Activated naive CD8-positive, alpha-beta T cell treated with anti-CD3 and anti-CD28 coated beads for 36 hours (primary cell): ENCODE measurements at regions not wholly inside any gene's neighbourhood (a gene's known extent, or its start where the extent isn't known, plus 50 kb on each side); places are given as distances from the start of the nearest gene placed in this dataset.
"Not testable (repeated sequence)": the region's sequence is repeated elsewhere in the genome, so short reads cannot be mapped to it uniquely, and the experiment has no call there.

Source experiments
- DNase-seq: peaks from one replicate; pipeline ENCODE4 v3.0.0; 2021
- H3K27ac Mint-ChIP-seq: one replicate; pipeline ENCODE4 v1.8.0; 2022; ENCODE audit warnings: mild to moderate bottlenecking, moderate library complexity, mixed read lengths
- H3K27me3 Mint-ChIP-seq: one replicate; pipeline ENCODE4 v1.8.0; 2022; ENCODE audit warnings: mild to moderate bottlenecking, mixed read lengths
- H3K36me3 Mint-ChIP-seq: one replicate; pipeline ENCODE4 v1.8.0; 2021; ENCODE audit warnings: mild to moderate bottlenecking, mixed read lengths
- H3K4me1 Mint-ChIP-seq: one replicate; pipeline ENCODE4 v1.8.0; 2021; ENCODE audit warnings: mixed read lengths
- H3K4me3 Mint-ChIP-seq: one replicate; pipeline ENCODE4 v1.8.0; 2022; ENCODE audit warnings: mild to moderate bottlenecking, moderate library complexity, mixed read lengths
- H3K9me3 Mint-ChIP-seq: one replicate; pipeline ENCODE4 v1.8.0; 2022; ENCODE audit warnings: mixed read lengths

- Mint-ChIP-seq H3K36me3 (no peaks in the 10 kb centered on the region), H3K4me3 (no peak overlapping the region), H3K9me3 (peaks cover 15% of the 10 kb centered on the region), H3K27ac (no peak overlapping the region), H3K27me3 (no peaks in the 10 kb centered on the region), H3K4me1 (no peaks in the 10 kb centered on the region)
- DNase-seq, result no peak
Measured at GRCh38 chr4:117515921-117516320, 430.5 kb upstream of the TRAM1L1 start.

GRCh38 chr4:117527601-117528000 lies 442.2 kb upstream of the TRAM1L1 start:
- H3K27me3 Mint-ChIP-seq, result no peaks in the 10 kb centered on the region
- H3K4me3 Mint-ChIP-seq, result no peak overlapping the region
- no peak overlapping the region for H3K27ac Mint-ChIP-seq
- no peak for DNase-seq
- H3K9me3 Mint-ChIP-seq, result no peaks in the 10 kb centered on the region
- H3K4me1 Mint-ChIP-seq, result no peaks in the 10 kb centered on the region
- no peaks in the 10 kb centered on the region for H3K36me3 Mint-ChIP-seq

- Mint-ChIP-seq H3K27me3 (no peaks in the 10 kb centered on the region), H3K4me3 (no peak overlapping the region), H3K9me3 (no peaks in the 10 kb centered on the region), H3K27ac (no peak overlapping the region), H3K36me3 (no peaks in the 10 kb centered on the region), H3K4me1 (no peaks in the 10 kb centered on the region)
- DNase-seq, result no peak
Measured at GRCh38 chr4:117529401-117529800, 444.0 kb upstream of the TRAM1L1 start.

- H3K4me3 Mint-ChIP-seq, result no peak overlapping the region
- no peak for DNase-seq
- H3K9me3 Mint-ChIP-seq, result no peaks in the 10 kb centered on the region
- no peaks in the 10 kb centered on the region for H3K36me3 Mint-ChIP-seq
- H3K27me3 Mint-ChIP-seq, result no peaks in the 10 kb centered on the region
- H3K27ac Mint-ChIP-seq, result no peak overlapping the region
- no peaks in the 10 kb centered on the region for H3K4me1 Mint-ChIP-seq
Measured at GRCh38 chr4:117533501-117533900, 448.1 kb upstream of the TRAM1L1 start.

- no peaks in the 10 kb centered on the region for H3K36me3 Mint-ChIP-seq
- H3K9me3 Mint-ChIP-seq, result peaks cover 1% of the 10 kb centered on the region
- no peak overlapping the region for H3K4me3 Mint-ChIP-seq
Measured at GRCh38 chr4:117545039-117545438, 459.7 kb upstream of the TRAM1L1 start.

GRCh38 chr4:117549524-117549923 lies 464.1 kb upstream of the TRAM1L1 start:
- Mint-ChIP-seq H3K9me3 (no peaks in the 10 kb centered on the region), H3K4me1 (no peaks in the 10 kb centered on the region), H3K27me3 (no peaks in the 10 kb centered on the region)

More at GRCh38 chr4:117545039-117545438, 459.7 kb upstream of the TRAM1L1 start:
- Mint-ChIP-seq H3K4me1 (no peaks in the 10 kb centered on the region), H3K27me3 (no peaks in the 10 kb centered on the region), H3K27ac (no peak overlapping the region)
- DNase-seq, result no peak

GRCh38 chr4:117550085-117550484 lies 464.7 kb upstream of the TRAM1L1 start:
- H3K4me3 Mint-ChIP-seq, result no peak overlapping the region
- no peak for DNase-seq
- H3K9me3 Mint-ChIP-seq, result no peaks in the 10 kb centered on the region
- H3K27ac Mint-ChIP-seq, result no peak overlapping the region
- H3K36me3 Mint-ChIP-seq, result no peaks in the 10 kb centered on the region
- no peaks in the 10 kb centered on the region for H3K27me3 Mint-ChIP-seq
- H3K4me1 Mint-ChIP-seq, result no peaks in the 10 kb centered on the region

More at GRCh38 chr4:117549524-117549923, 464.1 kb upstream of the TRAM1L1 start:
- Mint-ChIP-seq H3K36me3 (no peaks in the 10 kb centered on the region), H3K27ac (no peak overlapping the region), H3K4me3 (no peak overlapping the region)
- DNase-seq, result no peak

- H3K4me3 Mint-ChIP-seq, result no peak overlapping the region
Measured at GRCh38 chr4:117560329-117560728, 474.0 kb upstream of the NDST3 start.

GRCh38 chr4:117574085-117574484 lies 460.2 kb upstream of the NDST3 start:
- no peaks in the 10 kb centered on the region for H3K4me1 Mint-ChIP-seq
- H3K9me3 Mint-ChIP-seq, result no peaks in the 10 kb centered on the region
- H3K27ac Mint-ChIP-seq, result no peak overlapping the region
- no peaks in the 10 kb centered on the region for H3K27me3 Mint-ChIP-seq
- DNase-seq, result no peak
- H3K36me3 Mint-ChIP-seq, result no peaks in the 10 kb centered on the region
- no peak overlapping the region for H3K4me3 Mint-ChIP-seq

More at GRCh38 chr4:117560329-117560728, 474.0 kb upstream of the NDST3 start:
- Mint-ChIP-seq H3K4me1 (no peaks in the 10 kb centered on the region), H3K27me3 (no peaks in the 10 kb centered on the region), H3K27ac (no peak overlapping the region), H3K36me3 (no peaks in the 10 kb centered on the region), H3K9me3 (peaks cover 3% of the 10 kb centered on the region)
- DNase-seq, result no peak

GRCh38 chr4:117575850-117576249 lies 458.4 kb upstream of the NDST3 start:
- no peak overlapping the region for H3K27ac Mint-ChIP-seq
- no peaks in the 10 kb centered on the region for H3K36me3 Mint-ChIP-seq
- H3K4me3 Mint-ChIP-seq, result no peak overlapping the region
- no peaks in the 10 kb centered on the region for H3K4me1 Mint-ChIP-seq
- no peaks in the 10 kb centered on the region for H3K27me3 Mint-ChIP-seq
- H3K9me3 Mint-ChIP-seq, result no peaks in the 10 kb centered on the region
- DNase-seq, result no peak

- no peaks in the 10 kb centered on the region for H3K36me3 Mint-ChIP-seq
- no peak overlapping the region for H3K4me3 Mint-ChIP-seq
- H3K27me3 Mint-ChIP-seq, result no peaks in the 10 kb centered on the region
- H3K4me1 Mint-ChIP-seq, result no peaks in the 10 kb centered on the region
- no peak overlapping the region for H3K27ac Mint-ChIP-seq
- no peaks in the 10 kb centered on the region for H3K9me3 Mint-ChIP-seq
- no peak for DNase-seq
Measured at GRCh38 chr4:117577686-117578311, 456.5 kb upstream of the NDST3 start.

- Mint-ChIP-seq H3K27me3 (no peaks in the 10 kb centered on the region), H3K27ac (no peak overlapping the region), H3K4me3 (no peak overlapping the region), H3K9me3 (no peaks in the 10 kb centered on the region), H3K36me3 (no peaks in the 10 kb centered on the region), H3K4me1 (no peaks in the 10 kb centered on the region)
- DNase-seq, result no peak
Measured at GRCh38 chr4:117588771-117589170, 445.5 kb upstream of the NDST3 start.

- no peak overlapping the region for H3K27ac Mint-ChIP-seq
- no peaks in the 10 kb centered on the region for H3K27me3 Mint-ChIP-seq
- no peaks in the 10 kb centered on the region for H3K4me1 Mint-ChIP-seq
- DNase-seq, result no peak
- H3K36me3 Mint-ChIP-seq, result no peaks in the 10 kb centered on the region
- H3K4me3 Mint-ChIP-seq, result no peak overlapping the region
- H3K9me3 Mint-ChIP-seq, result no peaks in the 10 kb centered on the region
Measured at GRCh38 chr4:117596917-117597480, 437.3 kb upstream of the NDST3 start.

GRCh38 chr4:117599393-117599792 lies 434.9 kb upstream of the NDST3 start:
- H3K27ac Mint-ChIP-seq, DNase-seq, H3K27me3 Mint-ChIP-seq, H3K4me3 Mint-ChIP-seq, H3K36me3 Mint-ChIP-seq, H3K9me3 Mint-ChIP-seq, H3K4me1 Mint-ChIP-seq: not testable (repeated sequence)

- not testable (repeated sequence) for H3K9me3 Mint-ChIP-seq, DNase-seq, H3K4me3 Mint-ChIP-seq, H3K27ac Mint-ChIP-seq, H3K4me1 Mint-ChIP-seq, H3K36me3 Mint-ChIP-seq, H3K27me3 Mint-ChIP-seq
Measured at GRCh38 chr4:117600936-117601335, 433.4 kb upstream of the NDST3 start.

- Mint-ChIP-seq H3K9me3 (peaks cover 12% of the 10 kb centered on the region), H3K4me1 (no peaks in the 10 kb centered on the region), H3K4me3 (no peak overlapping the region), H3K27me3 (no peaks in the 10 kb centered on the region), H3K27ac (no peak overlapping the region), H3K36me3 (no peaks in the 10 kb centered on the region)
- DNase-seq, result no peak
Measured at GRCh38 chr4:117610706-117611308, 423.5 kb upstream of the NDST3 start.
